ENCODE measurements at regions not wholly inside any gene's neighbourhood (a gene's known extent, or its start where the extent isn't known, plus 50 kb on each side); places are given as distances from the start of the nearest gene placed in this dataset.

- Histone ChIP-seq H3K36me3 (ENCODE audit: low read depth) (no peaks in the 10 kb centered on the region), H3K27ac (ENCODE audit: poor library complexity, severe bottlenecking) (no peak overlapping the region), H3K4me1 (ENCODE audit: insufficient read depth, poor library complexity, severe bottlenecking) (no peaks in the 10 kb centered on the region), H3K4me3 (ENCODE audit: severe bottlenecking) (no peak overlapping the region), H3K9me3 (ENCODE audit: severe bottlenecking) (no peaks in the 10 kb centered on the region), H3K27me3 (ENCODE audit: insufficient read depth, poor library complexity, severe bottlenecking) (peaks cover 22% of the 10 kb centered on the region)
- TF ChIP-seq, protein P1, sequence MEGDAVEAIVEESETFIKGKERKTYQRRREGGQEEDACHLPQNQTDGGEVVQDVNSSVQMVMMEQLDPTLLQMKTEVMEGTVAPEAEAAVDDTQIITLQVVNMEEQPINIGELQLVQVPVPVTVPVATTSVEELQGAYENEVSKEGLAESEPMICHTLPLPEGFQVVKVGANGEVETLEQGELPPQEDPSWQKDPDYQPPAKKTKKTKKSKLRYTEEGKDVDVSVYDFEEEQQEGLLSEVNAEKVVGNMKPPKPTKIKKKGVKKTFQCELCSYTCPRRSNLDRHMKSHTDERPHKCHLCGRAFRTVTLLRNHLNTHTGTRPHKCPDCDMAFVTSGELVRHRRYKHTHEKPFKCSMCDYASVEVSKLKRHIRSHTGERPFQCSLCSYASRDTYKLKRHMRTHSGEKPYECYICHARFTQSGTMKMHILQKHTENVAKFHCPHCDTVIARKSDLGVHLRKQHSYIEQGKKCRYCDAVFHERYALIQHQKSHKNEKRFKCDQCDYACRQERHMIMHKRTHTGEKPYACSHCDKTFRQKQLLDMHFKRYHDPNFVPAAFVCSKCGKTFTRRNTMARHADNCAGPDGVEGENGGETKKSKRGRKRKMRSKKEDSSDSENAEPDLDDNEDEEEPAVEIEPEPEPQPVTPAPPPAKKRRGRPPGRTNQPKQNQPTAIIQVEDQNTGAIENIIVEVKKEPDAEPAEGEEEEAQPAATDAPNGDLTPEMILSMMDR (IDR thresholded peaks at IDR 0.05; ENCODE audit: poor library complexity, severe bottlenecking): no peak
- ATAC-seq (ENCODE audit: low read depth) (no peak), DNase-seq (ENCODE audit: low spot score) (no peak)
Measured at GRCh38 chr11:31877863-31878262, 66.7 kb upstream of the PAX6 start.

GRCh38 chr11:31877083-31877482 is 66.0 kb upstream of the PAX6 start:
- no peak overlapping the region for H3K27ac ChIP-seq (ENCODE audit: poor library complexity, severe bottlenecking)
- no peak for ATAC-seq (ENCODE audit: low read depth)
- peaks cover 22% of the 10 kb centered on the region for H3K27me3 ChIP-seq (ENCODE audit: insufficient read depth, poor library complexity, severe bottlenecking)
- H3K4me1 ChIP-seq (ENCODE audit: insufficient read depth, poor library complexity, severe bottlenecking): no peaks in the 10 kb centered on the region
- TF ChIP-seq, protein P1 (IDR thresholded peaks at IDR 0.05; ENCODE audit: poor library complexity, severe bottlenecking): no peak
- H3K36me3 ChIP-seq (ENCODE audit: low read depth): no peaks in the 10 kb centered on the region
- no peak overlapping the region for H3K4me3 ChIP-seq (ENCODE audit: severe bottlenecking)
- no peaks in the 10 kb centered on the region for H3K9me3 ChIP-seq (ENCODE audit: severe bottlenecking)
- DNase-seq (ENCODE audit: low spot score): no peak

GRCh38 chr11:31875866-31876560 is 64.9 kb upstream of the PAX6 start:
- Histone ChIP-seq H3K27ac (ENCODE audit: poor library complexity, severe bottlenecking) (no peak overlapping the region), H3K4me3 (ENCODE audit: severe bottlenecking) (no peak overlapping the region)
- no peak for ATAC-seq (ENCODE audit: low read depth)

GRCh38 chr11:31874631-31875191 is 63.6 kb upstream of the PAX6 start:
- DNase-seq (ENCODE audit: low spot score) (no peak), ATAC-seq (ENCODE audit: low read depth) (no peak)
- H3K36me3 ChIP-seq (ENCODE audit: low read depth): no peaks in the 10 kb centered on the region
- H3K4me3 ChIP-seq (ENCODE audit: severe bottlenecking): no peak overlapping the region
- no peak overlapping the region for H3K27ac ChIP-seq (ENCODE audit: poor library complexity, severe bottlenecking)
- H3K27me3 ChIP-seq (ENCODE audit: insufficient read depth, poor library complexity, severe bottlenecking): peaks cover 26% of the 10 kb centered on the region
- H3K9me3 ChIP-seq (ENCODE audit: severe bottlenecking): no peaks in the 10 kb centered on the region
- H3K4me1 ChIP-seq (ENCODE audit: insufficient read depth, poor library complexity, severe bottlenecking): no peaks in the 10 kb centered on the region
- TF ChIP-seq, protein P1 (IDR thresholded peaks at IDR 0.05; ENCODE audit: poor library complexity, severe bottlenecking): no peak

More at GRCh38 chr11:31875866-31876560, 64.9 kb upstream of the PAX6 start:
- no peaks in the 10 kb centered on the region for H3K36me3 ChIP-seq (ENCODE audit: low read depth)
- H3K9me3 ChIP-seq (ENCODE audit: severe bottlenecking): no peaks in the 10 kb centered on the region
- no peak for DNase-seq (ENCODE audit: low spot score)
- TF ChIP-seq, protein P1 (IDR thresholded peaks at IDR 0.05; ENCODE audit: poor library complexity, severe bottlenecking): no peak
- peaks cover 22% of the 10 kb centered on the region for H3K27me3 ChIP-seq (ENCODE audit: insufficient read depth, poor library complexity, severe bottlenecking)
- no peaks in the 10 kb centered on the region for H3K4me1 ChIP-seq (ENCODE audit: insufficient read depth, poor library complexity, severe bottlenecking)

DNA sequence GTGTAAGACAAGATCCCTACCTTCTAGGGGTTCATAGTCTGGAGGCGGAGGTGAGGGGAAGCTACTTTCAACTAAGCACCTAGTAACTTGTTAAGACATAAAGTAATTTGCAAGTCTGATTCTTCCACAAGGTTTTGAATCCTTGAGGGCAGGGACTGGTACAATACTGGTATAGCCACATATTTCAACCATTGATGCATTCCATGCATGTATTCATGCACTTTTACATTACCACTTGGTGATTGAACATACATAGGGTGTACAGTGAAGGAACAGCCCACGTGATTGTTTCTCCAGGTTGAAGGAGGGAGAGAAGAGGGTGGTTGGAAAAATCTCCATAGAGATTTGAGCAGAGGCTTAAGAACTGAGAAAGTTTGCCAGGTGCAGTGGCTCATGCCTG is 62.0 kb upstream of the PAX6 start:
- ATAC-seq (ENCODE audit: low read depth) (no peak), DNase-seq (ENCODE audit: low spot score) (no peak)
- Histone ChIP-seq H3K36me3 (ENCODE audit: low read depth) (no peaks in the 10 kb centered on the region), H3K9me3 (ENCODE audit: severe bottlenecking) (no peaks in the 10 kb centered on the region), H3K27ac (ENCODE audit: poor library complexity, severe bottlenecking) (no peak overlapping the region), H3K4me1 (ENCODE audit: insufficient read depth, poor library complexity, severe bottlenecking) (no peaks in the 10 kb centered on the region), H3K27me3 (ENCODE audit: insufficient read depth, poor library complexity, severe bottlenecking) (peaks cover 26% of the 10 kb centered on the region), H3K4me3 (ENCODE audit: severe bottlenecking) (no peak overlapping the region)
- TF ChIP-seq, protein P1 (IDR thresholded peaks at IDR 0.05; ENCODE audit: poor library complexity, severe bottlenecking): no peak

Data from RWPE2 (cell line).